Loucy (cell line): ENCODE measurements at regions not wholly inside any gene's neighbourhood (a gene's known extent, or its start where the extent isn't known, plus 50 kb on each side); places are given as distances from the start of the nearest gene placed in this dataset.

Source experiments
- EZH2phosphoT487 ChIP-seq: fragments of 200-600 bp; IDR thresholded peaks from 2 replicates; pipeline ENCODE4 v1.6.1; 2018; ENCODE audit warnings: antibody characterized with exemption, mild to moderate bottlenecking, moderate library complexity, borderline replicate concordance
- TF ChIP-seq, protein P1 (sequence below): fragments of 200-600 bp; sonication (generic); conservative IDR thresholded peaks from 2 replicates; pipeline ENCODE4 v1.5.1; 2014; ENCODE audit warnings: mild to moderate bottlenecking, antibody characterized with exemption, low read length

DNA sequence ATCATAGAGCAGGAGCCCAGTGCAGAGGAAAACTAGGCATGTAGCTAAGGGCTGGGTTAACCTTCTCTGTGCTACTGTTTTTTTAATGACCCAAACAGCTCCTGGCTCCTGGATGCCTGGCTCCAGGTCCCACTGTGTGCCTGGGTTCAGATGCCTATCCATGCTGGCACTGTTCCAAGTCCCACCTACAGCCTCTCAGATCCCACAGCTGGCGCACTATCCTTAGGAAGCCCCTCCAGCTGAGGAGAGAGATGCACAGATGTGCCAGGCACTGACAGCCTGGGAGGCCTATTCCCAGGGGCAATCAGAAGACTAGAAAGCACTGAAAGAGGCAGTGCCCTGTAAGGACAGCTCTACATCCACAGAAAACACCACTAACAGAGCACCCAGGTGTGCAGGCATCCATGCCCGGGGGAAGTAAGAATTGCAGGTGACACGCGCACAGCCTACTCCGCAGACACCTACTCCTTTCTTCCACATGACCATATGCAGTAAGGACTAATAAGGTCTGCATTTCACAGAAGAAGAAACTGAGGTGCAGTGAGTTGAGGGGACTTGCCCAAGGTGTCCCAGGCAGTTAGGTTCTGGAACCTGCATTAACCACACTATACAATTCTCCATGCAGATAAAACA, 51.2 kb downstream of the PITPNM2 start:
- TF ChIP-seq, protein P1, sequence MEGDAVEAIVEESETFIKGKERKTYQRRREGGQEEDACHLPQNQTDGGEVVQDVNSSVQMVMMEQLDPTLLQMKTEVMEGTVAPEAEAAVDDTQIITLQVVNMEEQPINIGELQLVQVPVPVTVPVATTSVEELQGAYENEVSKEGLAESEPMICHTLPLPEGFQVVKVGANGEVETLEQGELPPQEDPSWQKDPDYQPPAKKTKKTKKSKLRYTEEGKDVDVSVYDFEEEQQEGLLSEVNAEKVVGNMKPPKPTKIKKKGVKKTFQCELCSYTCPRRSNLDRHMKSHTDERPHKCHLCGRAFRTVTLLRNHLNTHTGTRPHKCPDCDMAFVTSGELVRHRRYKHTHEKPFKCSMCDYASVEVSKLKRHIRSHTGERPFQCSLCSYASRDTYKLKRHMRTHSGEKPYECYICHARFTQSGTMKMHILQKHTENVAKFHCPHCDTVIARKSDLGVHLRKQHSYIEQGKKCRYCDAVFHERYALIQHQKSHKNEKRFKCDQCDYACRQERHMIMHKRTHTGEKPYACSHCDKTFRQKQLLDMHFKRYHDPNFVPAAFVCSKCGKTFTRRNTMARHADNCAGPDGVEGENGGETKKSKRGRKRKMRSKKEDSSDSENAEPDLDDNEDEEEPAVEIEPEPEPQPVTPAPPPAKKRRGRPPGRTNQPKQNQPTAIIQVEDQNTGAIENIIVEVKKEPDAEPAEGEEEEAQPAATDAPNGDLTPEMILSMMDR, result no peak
- TF ChIP-seq EZH2phosphoT487, result no peak
